OCI-LY1 (cell line): ENCODE measurements at regions not wholly inside any gene's neighbourhood (a gene's known extent, or its start where the extent isn't known, plus 50 kb on each side); places are given as distances from the start of the nearest gene placed in this dataset.

Source experiments
- CTCF ChIP-seq: fragments of 200-600 bp; sonication (generic), shearing (Covaris generic); IDR thresholded peaks from 2 replicates; pipeline ENCODE4 v1.5.1; 2017; ENCODE audit warnings: mild to moderate bottlenecking, antibody characterized with exemption, low read length, moderate library complexity, mixed read lengths
- EZH2 ChIP-seq: fragments of 200-600 bp; sonication (generic), shearing (Covaris generic); IDR thresholded peaks from 2 replicates; pipeline ENCODE4 v1.8.0; 2017; ENCODE audit warnings: borderline replicate concordance, mixed run types, mild to moderate bottlenecking, antibody characterized with exemption, low read length, moderate library complexity, mixed read lengths

GRCh38 chr2:176412136-176412535, 142.9 kb downstream of the MTX2 start:
- TF ChIP-seq CTCF (no peak), EZH2 (no peak)
